Superior temporal gyrus (tissue), 1 donor: ENCODE measurements at regions not wholly inside any gene's neighbourhood (a gene's known extent, or its start where the extent isn't known, plus 50 kb on each side); places are given as distances from the start of the nearest gene placed in this dataset.

Experiments used
- DNase-seq: peaks from one replicate; pipeline ENCODE4 v3.0.0-alpha.2; 2016; ENCODE audit errors: extremely low spot score

GRCh38 chr12:105954951-105955931, 183.5 kb downstream of the NUAK1 start:
- DNase-seq: no peak

GRCh38 chr12:105955976-105956375, 182.8 kb downstream of the NUAK1 start:
- no peak for DNase-seq

- no peak for DNase-seq
Observed at GRCh38 chr12:105956662-105957457, 181.9 kb downstream of the NUAK1 start.

DNA sequence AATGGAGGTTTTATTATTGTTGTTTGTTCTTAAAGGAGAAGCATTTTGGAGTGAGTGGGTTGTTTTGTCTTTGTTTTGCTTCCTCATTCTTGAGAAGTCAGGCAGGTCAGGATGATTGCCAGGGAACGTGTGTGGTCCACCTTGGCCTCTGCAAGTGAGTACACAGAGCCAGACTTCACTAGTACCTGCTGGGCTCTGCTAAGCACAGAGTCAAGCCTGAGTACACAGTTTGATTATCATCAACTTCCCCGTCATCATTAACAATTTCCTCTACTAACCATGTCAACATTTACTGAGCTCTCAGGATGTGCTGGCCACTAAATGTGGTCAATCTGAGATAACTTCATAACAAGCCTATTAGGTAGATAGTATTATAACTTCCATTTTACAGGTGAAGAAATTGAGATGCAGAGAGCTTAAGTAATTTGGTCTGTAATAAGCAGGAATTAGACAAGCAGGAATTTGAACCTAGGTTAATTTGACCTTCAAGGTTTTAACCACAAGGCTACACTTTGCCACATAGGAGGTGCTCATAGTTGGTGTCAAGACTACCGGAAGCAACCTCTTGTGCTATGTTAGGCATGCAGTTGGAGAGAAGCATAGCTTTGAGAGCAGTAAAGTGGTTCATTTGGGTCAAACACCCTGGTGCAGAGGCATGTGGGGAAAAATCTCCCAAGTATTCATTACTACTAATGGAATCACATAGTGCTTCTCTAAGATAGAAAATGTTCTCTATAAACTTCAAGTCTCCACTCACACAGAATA, 178.3 kb downstream of the NUAK1 start:
- DNase-seq: no peak

DNA sequence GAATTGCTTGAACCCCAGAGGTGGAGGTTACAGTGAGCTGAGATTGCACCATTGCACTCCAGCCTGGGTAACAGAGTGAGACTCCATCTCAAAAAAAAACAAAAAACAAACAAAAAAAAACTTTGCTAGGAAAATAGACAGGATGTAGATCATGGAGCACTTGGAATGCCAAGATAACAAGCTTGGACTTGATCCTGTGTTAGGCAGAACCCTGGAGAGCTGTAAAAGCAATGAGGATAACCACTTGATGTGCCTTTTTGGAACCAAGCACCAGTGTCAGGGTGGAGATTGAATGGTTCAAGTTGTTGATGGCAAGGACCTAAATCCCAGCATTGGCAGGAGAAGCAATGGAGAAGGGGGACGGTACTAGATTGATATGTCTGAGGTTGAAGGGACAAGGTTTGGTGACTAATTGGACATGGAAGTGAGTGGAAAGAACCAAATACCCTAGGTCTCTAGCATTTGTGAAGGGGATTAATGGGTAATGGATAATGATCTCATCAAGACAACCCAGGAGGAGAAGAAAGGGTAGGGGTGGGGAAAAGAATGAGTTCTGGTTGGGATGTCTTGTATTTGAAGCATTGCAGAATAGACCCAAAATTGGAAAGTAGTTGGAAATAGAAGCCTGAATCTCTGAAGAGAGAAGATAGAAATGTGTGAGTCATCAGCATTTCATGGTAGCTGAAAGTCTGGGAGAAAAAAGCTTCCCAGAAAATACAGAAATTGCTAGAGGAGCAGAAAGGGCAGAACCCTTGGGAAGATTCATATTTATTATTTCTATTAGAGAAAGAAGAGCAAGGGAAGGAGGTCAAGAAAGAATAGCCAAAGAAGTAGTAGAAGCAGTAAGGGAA, 176.7 kb downstream of the NUAK1 start:
- DNase-seq: peak; percentile 28

DNA sequence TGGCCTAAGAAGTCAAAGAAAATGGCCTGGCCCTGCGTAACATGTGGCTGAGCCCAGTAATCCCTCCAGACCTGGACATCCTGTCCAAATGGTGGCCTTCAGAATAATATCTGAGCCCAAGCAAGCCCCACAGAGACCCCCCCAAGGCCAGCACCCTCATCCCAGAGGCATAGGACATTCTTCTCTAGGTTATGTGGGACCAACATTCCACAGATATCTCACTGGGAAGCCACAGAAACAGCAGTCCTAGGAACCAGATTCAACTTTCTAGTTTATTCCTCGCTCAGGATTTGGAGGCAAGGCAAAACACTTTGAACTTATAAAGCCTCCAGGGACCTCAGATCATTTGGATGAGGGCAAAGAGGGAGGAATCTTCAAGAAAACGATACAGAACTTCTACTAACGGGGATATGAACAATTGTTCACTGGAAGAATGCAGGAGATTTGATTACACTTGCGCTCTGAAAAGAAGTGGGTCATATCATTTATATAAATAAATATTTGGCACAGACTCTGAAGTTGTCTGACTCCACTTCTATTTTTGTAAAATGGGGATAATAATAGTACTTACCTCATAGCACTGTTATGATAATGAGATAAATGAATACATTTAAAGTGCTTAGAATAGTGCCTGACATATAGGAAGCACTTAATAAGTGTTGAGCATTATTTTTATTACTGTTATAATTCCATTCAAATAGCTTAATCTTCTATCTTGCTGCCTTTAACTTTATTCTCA, 171.5 kb downstream of the NUAK1 start:
- DNase-seq: no peak

GRCh38 chr12:105968025-105968424, 170.7 kb downstream of the NUAK1 start:
- no peak for DNase-seq

GRCh38 chr12:105970885-105971284, 167.9 kb downstream of the NUAK1 start:
- no peak for DNase-seq

- DNase-seq: no peak
Observed at GRCh38 chr12:105974738-105975137, 164.0 kb downstream of the NUAK1 start.

DNA sequence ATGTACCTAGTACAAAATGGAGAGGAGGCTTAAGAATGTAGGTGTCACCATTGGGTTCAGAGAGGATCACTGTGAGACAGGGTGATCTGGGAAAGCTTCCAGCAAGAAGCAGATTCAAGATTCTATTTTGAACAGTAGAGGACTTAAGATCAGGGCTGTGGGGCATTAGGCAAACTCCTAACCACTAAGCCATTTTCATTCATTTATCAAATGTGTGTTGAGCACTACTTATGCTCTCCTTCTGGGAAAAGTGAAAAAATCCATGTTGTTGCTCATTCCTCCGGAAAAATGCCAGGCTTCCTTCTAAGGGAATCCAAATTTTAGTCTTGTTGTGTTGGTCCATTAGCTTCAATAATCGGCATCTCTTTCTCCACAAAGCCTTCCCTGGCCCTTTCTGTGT, 163.4 kb downstream of the NUAK1 start:
- DNase-seq: no peak

DNA sequence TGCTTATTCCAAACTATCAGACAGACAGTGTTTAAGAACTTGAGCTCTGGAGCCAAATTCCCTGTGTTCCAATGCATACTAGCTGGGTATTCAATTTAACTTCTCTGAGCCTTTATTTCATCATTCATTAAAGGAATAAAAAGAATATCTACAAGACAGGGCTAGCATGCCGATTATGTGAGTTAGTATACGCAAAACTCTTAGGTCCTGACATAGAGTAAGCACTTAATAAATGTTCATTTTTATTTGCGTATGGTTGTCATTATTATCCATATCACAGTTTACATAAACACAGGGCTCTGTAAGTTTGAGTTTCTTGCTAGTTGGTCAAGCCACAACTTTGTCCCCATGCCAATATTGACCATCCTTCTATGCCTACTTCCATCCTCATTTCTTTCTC, 161.5 kb downstream of the NUAK1 start:
- no peak for DNase-seq

DNA sequence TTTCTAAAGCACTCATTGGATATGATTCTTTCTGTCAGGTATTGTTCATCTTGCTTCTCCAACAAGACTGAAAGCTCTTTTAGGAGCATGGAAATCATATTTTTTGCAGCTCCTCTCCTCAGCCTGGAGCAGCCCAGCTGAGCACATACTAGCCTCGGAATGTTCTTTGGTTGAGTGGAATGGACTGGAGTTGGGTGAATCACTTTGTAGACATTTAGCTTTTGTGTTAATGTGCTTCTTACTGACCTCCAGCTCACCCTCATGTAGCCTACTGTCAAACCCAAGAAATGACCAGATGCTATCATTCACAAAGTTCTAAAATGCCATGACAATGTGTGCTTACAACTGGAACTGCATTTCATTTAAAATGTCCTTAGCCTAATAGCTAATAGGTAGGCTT, 161.1 kb downstream of the NUAK1 start:
- no peak for DNase-seq

- no peak for DNase-seq
Observed at GRCh38 chr12:105978276-105978675, 160.5 kb downstream of the NUAK1 start.

GRCh38 chr12:105978686-105979085, 160.1 kb downstream of the NUAK1 start:
- DNase-seq: no peak

GRCh38 chr12:105980085-105980484, 158.7 kb downstream of the NUAK1 start:
- no peak for DNase-seq

- DNase-seq: no peak
Observed at GRCh38 chr12:105980533-105980932, 158.2 kb downstream of the NUAK1 start.

DNA sequence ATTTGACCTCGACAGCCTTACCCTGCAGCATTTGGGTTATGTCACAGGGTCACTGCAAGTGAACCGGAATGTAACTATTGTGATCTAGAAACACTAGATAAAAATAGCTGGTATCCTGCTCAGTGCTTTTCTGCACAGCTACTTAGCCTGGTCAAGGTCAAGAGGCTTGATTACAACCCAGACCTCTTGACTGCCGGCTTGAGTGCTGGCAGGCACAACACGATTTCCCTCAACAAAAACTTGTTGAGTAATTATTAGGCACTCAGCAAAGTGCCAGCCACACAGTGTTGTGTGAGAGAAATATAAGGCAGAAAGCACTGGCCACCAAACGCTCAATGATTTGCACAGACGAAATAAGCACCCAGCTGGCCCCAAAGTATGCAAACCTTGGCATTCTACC, 156.7 kb downstream of the NUAK1 start:
- DNase-seq: no peak

DNA sequence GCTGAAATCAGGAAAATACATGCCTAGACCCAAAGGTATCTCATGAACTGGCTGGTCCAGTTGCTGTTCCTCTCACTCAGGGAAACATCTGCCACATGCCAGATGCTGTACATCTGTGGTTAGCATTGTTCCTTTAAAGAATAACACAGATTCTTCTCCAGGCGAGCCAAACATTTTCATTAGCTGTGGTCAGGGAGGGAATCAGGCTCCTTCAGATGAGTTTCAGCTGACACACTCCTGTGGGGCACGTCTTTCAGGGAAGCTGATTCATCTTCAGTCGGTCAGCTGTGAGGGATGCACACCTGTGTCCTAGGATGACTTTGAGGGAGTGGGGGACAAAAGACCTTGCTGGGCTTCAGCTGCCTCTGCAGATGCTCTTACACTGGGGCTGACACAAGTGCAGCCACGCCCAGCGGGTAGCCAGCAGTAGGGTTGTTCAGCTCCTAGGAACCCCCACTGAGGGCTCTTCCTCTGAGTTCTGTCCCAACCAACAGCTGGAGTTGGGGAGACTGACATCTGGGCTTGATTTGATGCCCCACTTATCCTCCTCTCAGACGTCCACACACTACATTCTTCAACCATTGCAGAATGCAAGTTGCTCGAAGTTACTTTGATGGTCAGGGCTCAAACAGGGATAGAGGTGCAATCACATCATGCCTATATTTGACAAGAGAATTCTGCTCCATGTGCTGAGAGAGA, 155.0 kb downstream of the NUAK1 start:
- no peak for DNase-seq

DNA sequence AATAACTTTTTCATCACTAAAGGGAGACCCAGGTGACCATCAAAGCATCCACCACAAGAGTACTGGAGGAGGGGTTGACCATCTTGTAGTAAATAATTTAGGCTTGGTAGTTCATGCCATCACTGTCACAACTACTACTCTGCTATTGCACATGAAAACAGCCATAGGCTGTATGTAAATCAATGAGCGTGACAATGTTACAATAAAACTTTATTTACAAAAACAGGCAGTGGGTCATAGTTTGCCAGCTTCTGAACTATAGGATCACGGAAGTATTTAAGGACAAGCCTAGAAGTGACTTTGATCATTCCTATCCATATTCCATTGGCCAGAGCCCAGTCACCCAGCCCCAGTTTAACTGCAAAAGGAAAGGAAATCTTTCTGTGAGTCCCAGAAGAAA, 153.4 kb downstream of the NUAK1 start:
- DNase-seq: no peak
